GM12873 (cell line): ENCODE measurements at regions not wholly inside any gene's neighbourhood (a gene's known extent, or its start where the extent isn't known, plus 50 kb on each side); places are given as distances from the start of the nearest gene placed in this dataset.

Experiments used
- CTCF ChIP-seq: IDR thresholded peaks from 2 replicates; pipeline ENCODE4 v1.5.1; 2012; ENCODE audit warnings: low read depth, mild to moderate bottlenecking, moderate library complexity, low read length, control low read depth; ENCODE audit not compliant: insufficient read depth; ENCODE audit errors: missing control alignments

GRCh38 chr12:89041078-89041477 is 311.2 kb downstream of the DUSP6 start:
- TF ChIP-seq CTCF, result no peak

GRCh38 chr12:89040146-89040964 is 311.9 kb downstream of the DUSP6 start:
- peak; percentile 39 for TF ChIP-seq CTCF

- TF ChIP-seq CTCF, result no peak
Measured at GRCh38 chr12:89038831-89039512, 313.3 kb downstream of the DUSP6 start.

GRCh38 chr12:89033062-89033461 is 319.2 kb downstream of the DUSP6 start:
- no peak for TF ChIP-seq CTCF

- TF ChIP-seq CTCF, result no peak
Measured at GRCh38 chr12:89029961-89030360, 322.3 kb downstream of the DUSP6 start.

- TF ChIP-seq CTCF, result no peak
Measured at GRCh38 chr12:89024580-89024979, 327.7 kb downstream of the DUSP6 start.

- TF ChIP-seq CTCF, result no peak
Measured at GRCh38 chr12:89023936-89024335, 328.4 kb downstream of the DUSP6 start.
